ENCODE measurements at regions not wholly inside any gene's neighbourhood (a gene's known extent, or its start where the extent isn't known, plus 50 kb on each side); places are given as distances from the start of the nearest gene placed in this dataset.
"Not testable (repeated sequence)": the region's sequence is repeated elsewhere in the genome, so short reads cannot be mapped to it uniquely, and the experiment has no call there.

DNA sequence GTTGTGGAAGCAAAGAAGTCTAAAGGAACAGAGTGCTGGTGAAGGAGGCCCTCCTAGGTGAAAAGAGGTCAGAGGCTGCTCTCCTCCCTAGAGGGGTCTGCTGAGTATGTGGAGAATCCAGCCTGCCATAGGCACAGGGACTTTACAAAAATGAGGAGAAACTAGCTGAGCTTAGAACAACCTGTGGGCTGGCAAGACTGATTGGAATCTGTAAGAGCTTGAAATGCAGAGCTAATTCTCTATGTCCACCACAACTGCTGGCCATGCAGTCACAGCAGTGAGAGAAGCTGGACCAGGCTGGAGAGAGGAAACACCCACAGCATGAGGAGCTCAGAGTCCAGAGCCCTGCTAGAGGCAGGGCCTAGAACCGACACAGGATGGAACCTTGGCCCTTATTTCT lies 251.0 kb upstream of the MGAT5 start:
- H3K27ac Mint-ChIP-seq (ENCODE audit: unreplicated experiment): no peak overlapping the region
- no peaks in the 10 kb centered on the region for H3K36me3 Mint-ChIP-seq (ENCODE audit: unreplicated experiment)
- peaks cover 8% of the 10 kb centered on the region for H3K27me3 Mint-ChIP-seq (ENCODE audit: unreplicated experiment)
- no peaks in the 10 kb centered on the region for H3K4me1 Mint-ChIP-seq (ENCODE audit: unreplicated experiment)
- no peak overlapping the region for H3K4me3 Mint-ChIP-seq (ENCODE audit: unreplicated experiment)
- DNase-seq (ENCODE audit: extremely low spot score, unreplicated experiment): no peak
- TF ChIP-seq, protein P1, sequence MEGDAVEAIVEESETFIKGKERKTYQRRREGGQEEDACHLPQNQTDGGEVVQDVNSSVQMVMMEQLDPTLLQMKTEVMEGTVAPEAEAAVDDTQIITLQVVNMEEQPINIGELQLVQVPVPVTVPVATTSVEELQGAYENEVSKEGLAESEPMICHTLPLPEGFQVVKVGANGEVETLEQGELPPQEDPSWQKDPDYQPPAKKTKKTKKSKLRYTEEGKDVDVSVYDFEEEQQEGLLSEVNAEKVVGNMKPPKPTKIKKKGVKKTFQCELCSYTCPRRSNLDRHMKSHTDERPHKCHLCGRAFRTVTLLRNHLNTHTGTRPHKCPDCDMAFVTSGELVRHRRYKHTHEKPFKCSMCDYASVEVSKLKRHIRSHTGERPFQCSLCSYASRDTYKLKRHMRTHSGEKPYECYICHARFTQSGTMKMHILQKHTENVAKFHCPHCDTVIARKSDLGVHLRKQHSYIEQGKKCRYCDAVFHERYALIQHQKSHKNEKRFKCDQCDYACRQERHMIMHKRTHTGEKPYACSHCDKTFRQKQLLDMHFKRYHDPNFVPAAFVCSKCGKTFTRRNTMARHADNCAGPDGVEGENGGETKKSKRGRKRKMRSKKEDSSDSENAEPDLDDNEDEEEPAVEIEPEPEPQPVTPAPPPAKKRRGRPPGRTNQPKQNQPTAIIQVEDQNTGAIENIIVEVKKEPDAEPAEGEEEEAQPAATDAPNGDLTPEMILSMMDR (IDR thresholded peaks at IDR 0.05): no peak
- H3K9me3 Mint-ChIP-seq (ENCODE audit: unreplicated experiment): no peaks in the 10 kb centered on the region

DNA sequence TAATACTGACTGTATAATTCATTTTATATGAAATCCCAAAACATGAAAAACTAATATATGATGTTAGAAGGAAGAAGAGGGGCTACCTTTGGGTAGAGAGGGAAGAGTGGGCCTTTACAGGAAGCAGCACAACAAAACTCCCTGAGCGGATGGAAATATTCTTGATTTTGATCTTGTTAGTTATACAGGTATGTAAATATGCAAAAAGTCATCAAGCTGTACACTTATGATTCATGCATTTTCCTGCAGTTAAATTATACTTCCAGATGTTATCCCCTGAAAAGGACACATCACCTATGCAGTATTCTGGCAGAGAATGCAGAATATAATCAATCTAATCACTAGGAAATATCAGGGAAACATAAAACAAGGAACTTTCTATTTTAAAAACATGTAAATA lies 249.4 kb upstream of the MGAT5 start:
- Mint-ChIP-seq H3K36me3 (ENCODE audit: unreplicated experiment) (no peaks in the 10 kb centered on the region), H3K27me3 (ENCODE audit: unreplicated experiment) (peaks cover 10% of the 10 kb centered on the region), H3K9me3 (ENCODE audit: unreplicated experiment) (no peaks in the 10 kb centered on the region), H3K4me1 (ENCODE audit: unreplicated experiment) (no peaks in the 10 kb centered on the region), H3K4me3 (ENCODE audit: unreplicated experiment) (no peak overlapping the region), H3K27ac (ENCODE audit: unreplicated experiment) (no peak overlapping the region)
- DNase-seq (ENCODE audit: extremely low spot score, unreplicated experiment): no peak
- TF ChIP-seq, protein P1 (IDR thresholded peaks at IDR 0.05): no peak

DNA sequence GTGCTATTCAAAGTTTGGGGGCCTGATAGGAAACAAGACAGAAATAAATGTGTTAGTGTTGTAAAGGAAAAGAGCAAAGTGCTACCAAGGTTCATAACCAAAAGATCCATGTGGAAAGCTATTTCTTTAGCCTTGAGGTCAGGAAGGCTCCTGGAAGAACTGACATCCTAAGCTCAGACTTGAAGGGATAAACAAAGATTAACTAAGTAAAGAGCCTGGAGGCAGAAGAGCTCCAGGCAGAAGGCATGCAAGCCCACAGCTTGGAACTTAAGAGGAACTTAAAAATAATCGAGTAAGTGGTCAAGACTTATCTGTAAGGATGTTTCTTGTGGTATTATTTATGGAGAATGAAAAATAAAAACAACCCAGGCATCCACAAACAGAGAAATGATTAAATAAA lies 245.0 kb upstream of the MGAT5 start:
- Mint-ChIP-seq H3K27ac (ENCODE audit: unreplicated experiment) (no peak overlapping the region), H3K27me3 (ENCODE audit: unreplicated experiment) (peaks cover 2% of the 10 kb centered on the region), H3K36me3 (ENCODE audit: unreplicated experiment) (no peaks in the 10 kb centered on the region), H3K4me3 (ENCODE audit: unreplicated experiment) (no peak overlapping the region), H3K9me3 (ENCODE audit: unreplicated experiment) (no peaks in the 10 kb centered on the region), H3K4me1 (ENCODE audit: unreplicated experiment) (no peaks in the 10 kb centered on the region)
- DNase-seq (ENCODE audit: extremely low spot score, unreplicated experiment): no peak
- TF ChIP-seq, protein P1 (IDR thresholded peaks at IDR 0.05): no peak

DNA sequence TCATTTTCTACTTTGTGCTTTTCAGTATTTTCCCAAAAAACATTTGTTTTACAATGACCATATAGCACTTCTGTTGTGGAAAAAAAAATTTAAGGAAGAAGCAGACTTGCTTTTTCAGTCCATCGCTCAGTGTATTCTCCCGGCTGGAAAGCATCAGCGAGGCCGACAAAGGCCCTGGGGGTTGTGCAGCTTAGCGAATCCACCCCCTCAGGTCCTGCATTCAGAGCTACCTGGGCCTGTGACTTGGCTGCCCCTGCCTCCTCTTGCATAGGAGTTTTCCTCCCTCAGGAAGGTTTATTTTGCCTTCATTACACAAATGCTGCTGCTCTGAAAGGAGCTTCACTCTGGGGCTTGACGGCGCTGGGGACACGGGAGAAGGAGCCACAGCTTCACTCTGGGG lies 244.4 kb upstream of the MGAT5 start:
- H3K36me3 Mint-ChIP-seq (ENCODE audit: unreplicated experiment): no peaks in the 10 kb centered on the region
- H3K4me1 Mint-ChIP-seq (ENCODE audit: unreplicated experiment): peaks cover 3% of the 10 kb centered on the region
- no peaks in the 10 kb centered on the region for H3K9me3 Mint-ChIP-seq (ENCODE audit: unreplicated experiment)
- no peak overlapping the region for H3K4me3 Mint-ChIP-seq (ENCODE audit: unreplicated experiment)
- TF ChIP-seq, protein P1 (IDR thresholded peaks at IDR 0.05): no peak
- DNase-seq (ENCODE audit: extremely low spot score, unreplicated experiment): no peak
- H3K27me3 Mint-ChIP-seq (ENCODE audit: unreplicated experiment): peaks cover 2% of the 10 kb centered on the region
- H3K27ac Mint-ChIP-seq (ENCODE audit: unreplicated experiment): no peak overlapping the region

DNA sequence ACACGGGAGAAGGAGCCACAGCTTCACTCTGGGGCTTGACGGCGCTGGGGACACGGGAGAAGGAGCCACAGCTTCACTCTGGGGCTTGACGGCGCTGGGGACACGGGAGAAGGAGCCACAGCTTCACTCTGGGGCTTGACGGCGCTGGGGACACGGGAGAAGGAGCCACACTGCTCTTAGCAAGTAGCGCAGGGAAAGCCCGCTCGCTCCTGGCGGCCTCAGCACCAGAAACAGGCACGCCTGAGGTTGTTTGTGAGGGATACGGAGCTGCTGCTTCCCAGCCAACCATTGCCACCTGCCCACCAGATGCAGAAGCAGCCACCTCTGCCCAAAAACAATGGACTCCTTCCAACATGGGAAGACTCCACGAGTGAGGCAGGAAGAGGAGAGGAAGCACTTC lies 244.0 kb upstream of the MGAT5 start:
- H3K4me3 Mint-ChIP-seq (ENCODE audit: unreplicated experiment); H3K4me1 Mint-ChIP-seq (ENCODE audit: unreplicated experiment); H3K36me3 Mint-ChIP-seq (ENCODE audit: unreplicated experiment); H3K9me3 Mint-ChIP-seq (ENCODE audit: unreplicated experiment); H3K27me3 Mint-ChIP-seq (ENCODE audit: unreplicated experiment); DNase-seq (ENCODE audit: extremely low spot score, unreplicated experiment); H3K27ac Mint-ChIP-seq (ENCODE audit: unreplicated experiment): not testable (repeated sequence)

DNA sequence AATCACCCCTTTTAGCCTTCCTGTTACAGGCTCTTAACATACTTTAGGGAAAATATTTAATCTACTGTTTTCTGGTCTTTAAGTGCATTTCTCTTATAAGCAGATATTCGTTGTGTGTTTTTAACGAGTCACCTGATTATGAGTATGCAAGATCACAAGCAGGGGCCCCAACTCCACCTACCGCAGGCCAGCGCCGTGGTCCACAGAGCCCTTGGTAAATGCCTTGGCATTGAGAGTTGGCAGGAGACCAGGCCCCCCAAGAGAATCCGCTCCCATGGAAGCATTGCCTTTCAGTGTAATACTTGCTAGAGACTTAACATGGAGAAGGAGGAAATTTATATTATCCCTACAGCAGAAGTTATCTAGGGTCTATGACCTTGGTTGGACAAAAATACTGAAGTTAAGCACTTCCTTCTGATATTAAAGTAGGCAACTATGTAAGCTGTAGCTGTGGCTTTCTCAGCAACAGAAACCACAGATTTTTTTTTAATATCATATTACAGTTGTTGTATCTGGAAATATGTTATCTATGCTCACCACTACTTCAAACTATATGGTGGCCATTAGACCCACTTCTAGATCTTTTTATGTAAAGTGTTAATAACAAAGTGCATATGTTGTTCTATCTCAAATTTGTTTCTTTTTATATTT lies 241.8 kb upstream of the MGAT5 start:
- peaks cover 3% of the 10 kb centered on the region for H3K4me1 Mint-ChIP-seq (ENCODE audit: unreplicated experiment)
- no peaks in the 10 kb centered on the region for H3K9me3 Mint-ChIP-seq (ENCODE audit: unreplicated experiment)
- no peak overlapping the region for H3K4me3 Mint-ChIP-seq (ENCODE audit: unreplicated experiment)
- H3K27ac Mint-ChIP-seq (ENCODE audit: unreplicated experiment): no peak overlapping the region
- H3K27me3 Mint-ChIP-seq (ENCODE audit: unreplicated experiment): peaks cover 2% of the 10 kb centered on the region
- TF ChIP-seq, protein P1 (IDR thresholded peaks at IDR 0.05): no peak
- no peaks in the 10 kb centered on the region for H3K36me3 Mint-ChIP-seq (ENCODE audit: unreplicated experiment)
- DNase-seq (ENCODE audit: extremely low spot score, unreplicated experiment): no peak

All from osteocyte (in vitro differentiated cells).